Loucy (cell line): ENCODE measurements at regions not wholly inside any gene's neighbourhood (a gene's known extent, or its start where the extent isn't known, plus 50 kb on each side); places are given as distances from the start of the nearest gene placed in this dataset.

Source experiments
- H2AFZ ChIP-seq: fragments of 200-600 bp; sonication (generic); 2 replicates; pipeline ENCODE4 v1.6.0; 2016; ENCODE audit warnings: antibody characterized with exemption, mild to moderate bottlenecking, low read length, moderate library complexity
- H3F3A ChIP-seq: fragments of 200-600 bp; 2 replicates; pipeline ENCODE4 v1.6.0; 2016; ENCODE audit warnings: antibody characterized with exemption, low read depth, mild to moderate bottlenecking
- H3K27me3 ChIP-seq: fragments of 200-600 bp; sonication (generic); 2 replicates; pipeline ENCODE4 v1.6.1; 2014; ENCODE audit warnings: low read length, mild to moderate bottlenecking; ENCODE audit not compliant: insufficient read depth, poor library complexity, severe bottlenecking
- H3K36me3 ChIP-seq: fragments of 200-600 bp; sonication (generic); 2 replicates; pipeline ENCODE4 v1.6.1; 2016; ENCODE audit warnings: low read length; ENCODE audit not compliant: insufficient read depth
- H3K4me1 ChIP-seq: fragments of 200-600 bp; sonication (generic); 2 replicates; pipeline ENCODE4 v1.5.1; 2014; ENCODE audit warnings: low read length, mild to moderate bottlenecking; ENCODE audit not compliant: insufficient read depth, poor library complexity, severe bottlenecking
- H3K4me2 ChIP-seq: fragments of 200-600 bp; sonication (generic); 2 replicates; pipeline ENCODE4 v1.6.0; 2014; ENCODE audit warnings: antibody characterized with exemption, low read length, low read depth, mild to moderate bottlenecking; ENCODE audit not compliant: poor library complexity, severe bottlenecking
- H3K4me3 ChIP-seq: fragments of 200-600 bp; sonication (generic); 2 replicates; pipeline ENCODE4 v1.5.1; 2014; ENCODE audit warnings: low read length, mild to moderate bottlenecking, mixed read lengths; ENCODE audit not compliant: poor library complexity, severe bottlenecking
- H3K79me2 ChIP-seq: fragments of 200-600 bp; sonication (generic); 2 replicates; pipeline ENCODE4 v1.6.1; 2014; ENCODE audit warnings: low read length; ENCODE audit not compliant: insufficient read depth
- H3K9ac ChIP-seq: fragments of 200-600 bp; sonication (generic); 2 replicates; pipeline ENCODE4 v1.6.0; 2014; ENCODE audit warnings: mild to moderate bottlenecking, low read depth, low read length, moderate library complexity; ENCODE audit not compliant: poor library complexity, severe bottlenecking
- H3K9me2 ChIP-seq: fragments of 200-600 bp; sonication (generic); replicated peaks from 2 replicates; pipeline ENCODE4 v1.6.1; 2016; ENCODE audit warnings: low read depth, low read length, mixed read lengths
- H3K9me3 ChIP-seq: fragments of 200-600 bp; sonication (generic); 2 replicates; pipeline ENCODE4 v1.6.1; 2014; ENCODE audit warnings: mild to moderate bottlenecking, antibody characterized with exemption, low read length, low read depth; ENCODE audit not compliant: insufficient read depth
- H4K20me1 ChIP-seq: fragments of 200-600 bp; sonication (generic); 2 replicates; pipeline ENCODE4 v1.6.0; 2014; ENCODE audit warnings: antibody characterized with exemption, low read length, mild to moderate bottlenecking; ENCODE audit not compliant: insufficient read depth, poor library complexity, severe bottlenecking
- EZH2phosphoT487 ChIP-seq: fragments of 200-600 bp; IDR thresholded peaks from 2 replicates; pipeline ENCODE4 v1.6.1; 2018; ENCODE audit warnings: antibody characterized with exemption, mild to moderate bottlenecking, moderate library complexity, borderline replicate concordance
- TF ChIP-seq, protein P1 (sequence below): fragments of 200-600 bp; sonication (generic); conservative IDR thresholded peaks from 2 replicates; pipeline ENCODE4 v1.5.1; 2014; ENCODE audit warnings: mild to moderate bottlenecking, antibody characterized with exemption, low read length

DNA sequence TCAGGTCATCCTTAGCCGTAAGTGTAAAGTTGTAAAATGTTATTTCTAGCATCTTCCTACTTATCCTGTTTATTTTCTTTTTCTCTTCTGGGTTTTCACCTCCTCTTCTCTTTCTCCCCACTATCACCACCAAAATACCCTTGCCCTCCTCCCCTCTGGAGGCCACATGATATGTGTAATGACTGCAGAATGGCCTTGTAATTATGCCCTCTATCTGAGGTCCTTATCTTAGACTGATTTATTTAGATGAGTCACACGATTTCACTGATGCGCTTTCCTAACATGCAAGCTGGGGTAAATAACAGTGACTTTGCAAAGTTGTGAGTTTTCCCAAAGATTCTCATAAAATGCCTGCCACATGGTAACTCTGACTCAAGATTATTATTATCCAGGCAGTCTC, 231.8 kb upstream of the GPRIN3 start:
- Histone ChIP-seq H3K36me3 (no peaks in the 10 kb centered on the region), H3K9ac (no peak overlapping the region), H3K9me2 (no peaks in the 10 kb centered on the region), H3K9me3 (peaks cover 6% of the 10 kb centered on the region; the same call in 1 of the 2 replicates), H3F3A (no peaks in the 10 kb centered on the region), H3K27me3 (no peaks in the 10 kb centered on the region), H2AFZ (no peak overlapping the region), H3K4me3 (no peak overlapping the region), H3K4me1 (peaks cover 22% of the 10 kb centered on the region), H3K79me2 (no peaks in the 10 kb centered on the region), H3K4me2 (no peak overlapping the region), H4K20me1 (no peaks in the 10 kb centered on the region)
- no peak for TF ChIP-seq EZH2phosphoT487
- TF ChIP-seq, protein P1, sequence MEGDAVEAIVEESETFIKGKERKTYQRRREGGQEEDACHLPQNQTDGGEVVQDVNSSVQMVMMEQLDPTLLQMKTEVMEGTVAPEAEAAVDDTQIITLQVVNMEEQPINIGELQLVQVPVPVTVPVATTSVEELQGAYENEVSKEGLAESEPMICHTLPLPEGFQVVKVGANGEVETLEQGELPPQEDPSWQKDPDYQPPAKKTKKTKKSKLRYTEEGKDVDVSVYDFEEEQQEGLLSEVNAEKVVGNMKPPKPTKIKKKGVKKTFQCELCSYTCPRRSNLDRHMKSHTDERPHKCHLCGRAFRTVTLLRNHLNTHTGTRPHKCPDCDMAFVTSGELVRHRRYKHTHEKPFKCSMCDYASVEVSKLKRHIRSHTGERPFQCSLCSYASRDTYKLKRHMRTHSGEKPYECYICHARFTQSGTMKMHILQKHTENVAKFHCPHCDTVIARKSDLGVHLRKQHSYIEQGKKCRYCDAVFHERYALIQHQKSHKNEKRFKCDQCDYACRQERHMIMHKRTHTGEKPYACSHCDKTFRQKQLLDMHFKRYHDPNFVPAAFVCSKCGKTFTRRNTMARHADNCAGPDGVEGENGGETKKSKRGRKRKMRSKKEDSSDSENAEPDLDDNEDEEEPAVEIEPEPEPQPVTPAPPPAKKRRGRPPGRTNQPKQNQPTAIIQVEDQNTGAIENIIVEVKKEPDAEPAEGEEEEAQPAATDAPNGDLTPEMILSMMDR = no peak

DNA sequence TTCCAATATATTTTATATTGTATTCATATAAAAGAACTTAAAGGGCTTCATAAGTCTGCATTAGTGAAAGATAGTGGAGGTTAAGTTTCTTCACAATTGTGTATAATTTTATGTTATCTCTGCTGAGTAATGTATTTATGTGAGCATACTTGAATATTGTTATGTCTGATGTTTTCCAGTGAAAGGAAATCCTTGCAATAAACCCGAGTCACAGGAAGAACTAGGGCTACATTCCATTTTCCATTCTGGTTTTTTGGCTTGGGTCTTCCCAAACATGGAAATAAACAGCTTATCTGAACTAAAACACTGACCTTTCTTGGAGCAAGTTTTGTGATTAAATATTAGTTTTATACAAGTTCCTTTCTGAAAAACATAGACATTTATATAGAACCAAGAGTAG, 231.3 kb upstream of the GPRIN3 start:
- no peak for TF ChIP-seq EZH2phosphoT487
- TF ChIP-seq, protein P1 = no peak
- no peak overlapping the region for H2AFZ ChIP-seq
- no peak overlapping the region for H3K4me2 ChIP-seq

DNA sequence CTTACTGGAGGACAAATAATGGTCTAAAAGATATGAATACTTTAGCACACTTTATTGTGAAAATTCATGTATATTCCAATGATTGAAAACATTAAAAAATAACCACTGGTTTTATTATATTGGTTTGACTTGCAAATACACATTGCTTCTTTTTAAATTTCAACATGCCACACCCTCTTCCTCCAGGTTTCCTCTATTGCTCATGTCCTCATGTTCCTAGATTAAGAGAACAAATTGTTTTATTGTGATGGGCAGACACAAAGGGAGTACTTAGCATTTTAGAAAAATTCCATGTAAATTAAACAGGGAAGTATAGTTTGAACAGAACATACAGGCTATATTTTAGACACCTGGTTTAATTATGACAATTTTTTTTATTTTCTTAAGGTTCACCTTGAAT, 230.6 kb upstream of the GPRIN3 start:
- H3K4me1 ChIP-seq = peaks cover 22% of the 10 kb centered on the region
- no peaks in the 10 kb centered on the region for H3K36me3 ChIP-seq
- peaks cover 4% of the 10 kb centered on the region; the same call in 1 of the 2 replicates for H3K9me3 ChIP-seq
- no peaks in the 10 kb centered on the region for H3K27me3 ChIP-seq
- no peak for TF ChIP-seq EZH2phosphoT487
- TF ChIP-seq, protein P1 = no peak
- H3K9me2 ChIP-seq = no peaks in the 10 kb centered on the region
- H2AFZ ChIP-seq = no peak overlapping the region
- H4K20me1 ChIP-seq = no peaks in the 10 kb centered on the region
- H3K9ac ChIP-seq = no peak overlapping the region
- H3K4me3 ChIP-seq = no peak overlapping the region
- H3K4me2 ChIP-seq = no peak overlapping the region
- H3K79me2 ChIP-seq = no peaks in the 10 kb centered on the region
- H3F3A ChIP-seq = no peaks in the 10 kb centered on the region

More for the DNA sequence above, 231.3 kb upstream of the GPRIN3 start:
- no peaks in the 10 kb centered on the region for H4K20me1 ChIP-seq
- H3K79me2 ChIP-seq = no peaks in the 10 kb centered on the region
- H3K4me1 ChIP-seq = peaks cover 22% of the 10 kb centered on the region
- H3K9me3 ChIP-seq = peaks cover 6% of the 10 kb centered on the region; the same call in 1 of the 2 replicates
- H3K9me2 ChIP-seq = no peaks in the 10 kb centered on the region
- no peak overlapping the region for H3K4me3 ChIP-seq
- no peaks in the 10 kb centered on the region for H3F3A ChIP-seq
- no peak overlapping the region for H3K9ac ChIP-seq
- H3K36me3 ChIP-seq = no peaks in the 10 kb centered on the region
- no peaks in the 10 kb centered on the region for H3K27me3 ChIP-seq
